Gastroesophageal sphincter (tissue), 3 donors: ENCODE measurements at regions not wholly inside any gene's neighbourhood (a gene's known extent, or its start where the extent isn't known, plus 50 kb on each side); places are given as distances from the start of the nearest gene placed in this dataset.

ENCODE experiments used
- POLR2A ChIP-seq, 2 donors: fragments of 450-650 bp; IDR thresholded peaks; one replicate each; pipeline ENCODE4 v1.6.1; 2017; ENCODE audit warnings: antibody characterized with exemption in 2 of 2, mild to moderate bottlenecking in 2 of 2, moderate library complexity in 1 of 2
- TF ChIP-seq, protein P1 (sequence below), 4 experiments: fragments of 200-600 bp in 2 of 4; fragments of 450-650 bp in 2 of 4; sonication (generic) in 1 of 4; IDR thresholded peaks; one replicate each; pipeline ENCODE4 v1.5.1; 2017 to 2019; ENCODE audit warnings: antibody characterized with exemption in 4 of 4, mild to moderate bottlenecking in 2 of 4, moderate library complexity in 2 of 4

DNA sequence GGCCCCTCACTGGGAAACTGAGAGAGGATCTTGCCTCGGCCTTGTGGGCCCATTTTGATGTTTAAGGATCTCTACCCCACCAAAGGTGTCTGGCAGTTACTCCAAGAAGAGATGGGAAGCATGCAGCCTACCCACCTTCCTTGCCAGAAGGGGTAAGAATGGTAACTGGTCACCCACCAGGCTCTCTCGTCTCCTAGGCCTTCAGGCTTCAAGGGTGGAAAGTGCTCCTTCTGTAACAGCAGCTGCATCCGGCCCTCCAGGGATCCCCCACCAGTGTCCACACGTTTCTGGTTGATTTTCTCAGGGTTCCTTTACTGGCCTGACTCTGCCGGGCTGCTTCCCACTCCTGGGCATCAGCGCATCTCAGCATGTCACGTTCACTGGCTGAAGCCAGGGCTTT, 204.4 kb upstream of the IRX1 start:
- TF ChIP-seq POLR2A (IDR thresholded peaks at IDR 0.05), result no peak
- TF ChIP-seq, protein P1, sequence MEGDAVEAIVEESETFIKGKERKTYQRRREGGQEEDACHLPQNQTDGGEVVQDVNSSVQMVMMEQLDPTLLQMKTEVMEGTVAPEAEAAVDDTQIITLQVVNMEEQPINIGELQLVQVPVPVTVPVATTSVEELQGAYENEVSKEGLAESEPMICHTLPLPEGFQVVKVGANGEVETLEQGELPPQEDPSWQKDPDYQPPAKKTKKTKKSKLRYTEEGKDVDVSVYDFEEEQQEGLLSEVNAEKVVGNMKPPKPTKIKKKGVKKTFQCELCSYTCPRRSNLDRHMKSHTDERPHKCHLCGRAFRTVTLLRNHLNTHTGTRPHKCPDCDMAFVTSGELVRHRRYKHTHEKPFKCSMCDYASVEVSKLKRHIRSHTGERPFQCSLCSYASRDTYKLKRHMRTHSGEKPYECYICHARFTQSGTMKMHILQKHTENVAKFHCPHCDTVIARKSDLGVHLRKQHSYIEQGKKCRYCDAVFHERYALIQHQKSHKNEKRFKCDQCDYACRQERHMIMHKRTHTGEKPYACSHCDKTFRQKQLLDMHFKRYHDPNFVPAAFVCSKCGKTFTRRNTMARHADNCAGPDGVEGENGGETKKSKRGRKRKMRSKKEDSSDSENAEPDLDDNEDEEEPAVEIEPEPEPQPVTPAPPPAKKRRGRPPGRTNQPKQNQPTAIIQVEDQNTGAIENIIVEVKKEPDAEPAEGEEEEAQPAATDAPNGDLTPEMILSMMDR (IDR thresholded peaks at IDR 0.05), result no peak
